HEK293 (cell line): ENCODE measurements at regions not wholly inside any gene's neighbourhood (a gene's known extent, or its start where the extent isn't known, plus 50 kb on each side); places are given as distances from the start of the nearest gene placed in this dataset.

Source experiments
- CTCF ChIA-PET: fragments of 350-600 bp; formaldehyde crosslinking; extraction: SDS; loops from one replicate; lab custom pipeline; 2021; ENCODE audit warnings: antibody characterized with exemption; lab: Yijun Ruan, JAX
- POLR2A ChIA-PET: fragments of 300-600 bp; formaldehyde crosslinking; extraction: SDS; loops from one replicate; lab custom pipeline; 2020; ENCODE audit warnings: antibody characterized with exemption, inconsistent platforms; lab: Yijun Ruan, JAX
- H3K27ac ChIP-seq: fragments of 200-500 bp; sonication (Bioruptor generic); 2 replicates; pipeline ENCODE4 v1.5.1; 2014; ENCODE audit warnings: low read depth, low read length, control low read depth, inconsistent platforms; ENCODE audit errors: extremely low read depth
- H3K36me3 ChIP-seq, 2 experiments: fragments of 200-500 bp in 1 of 2; sonication (Bioruptor generic) in 1 of 2; 1 replicate in 1 of 2; 2 replicates in 1 of 2; pipeline ENCODE4 v1.5.1; 2014 to 2017; ENCODE audit warnings: inconsistent platforms in 2 of 2, low read length in 2 of 2; ENCODE audit not compliant: control insufficient read depth in 2 of 2, insufficient read depth in 1 of 2
- H3K4me1 ChIP-seq: fragments of 200-500 bp; sonication (Bioruptor generic); 2 replicates; pipeline ENCODE4 v1.5.1; 2014; ENCODE audit warnings: mild to moderate bottlenecking, low read length, inconsistent platforms; ENCODE audit not compliant: control insufficient read depth, insufficient read depth
- H3K4me3 ChIP-seq: 2 replicates; pipeline ENCODE4 v1.5.1; 2011; ENCODE audit warnings: low read depth, mild to moderate bottlenecking, control low read depth, low read length, moderate library complexity
- H3K9me3 ChIP-seq: fragments of 200-500 bp; sonication (Bioruptor generic); 2 replicates; pipeline ENCODE4 v1.5.1; 2014; ENCODE audit warnings: low read depth, low read length, inconsistent platforms; ENCODE audit not compliant: control insufficient read depth, insufficient read depth
- AEBP2 ChIP-seq: fragments of 450-650 bp; formaldehyde crosslinking; IDR thresholded peaks from 2 replicates; pipeline ENCODE4 v1.5.1; 2016; ENCODE audit warnings: missing biosample characterization, missing genetic modification characterization, borderline replicate concordance
- BCL11B ChIP-seq: fragments of 450-650 bp; formaldehyde crosslinking; IDR thresholded peaks from 2 replicates; pipeline ENCODE4 v1.5.1; 2016; ENCODE audit warnings: low read depth, missing biosample characterization, missing genetic modification characterization
- IKZF3 ChIP-seq: fragments of 450-650 bp; IDR thresholded peaks from 2 replicates; pipeline ENCODE4 v1.5.0; 2018; ENCODE audit warnings: missing biosample characterization, mild to moderate bottlenecking, missing genetic modification characterization, moderate library complexity
- PRDM6 ChIP-seq: fragments of 450-650 bp; formaldehyde crosslinking; IDR thresholded peaks from 2 replicates; pipeline ENCODE4 v1.5.1; 2017; ENCODE audit warnings: missing biosample characterization, missing genetic modification characterization
- REST ChIP-seq: fragments of 450-650 bp; formaldehyde crosslinking; IDR thresholded peaks from 2 replicates; pipeline ENCODE4 v1.5.1; 2016; ENCODE audit warnings: missing biosample characterization, missing genetic modification characterization
- SALL2 ChIP-seq: fragments of 450-650 bp; formaldehyde crosslinking; IDR thresholded peaks from 2 replicates; pipeline ENCODE4 v1.5.0; 2017; ENCODE audit warnings: missing biosample characterization, mild to moderate bottlenecking, missing genetic modification characterization, borderline replicate concordance
- SCRT1 ChIP-seq: fragments of 450-650 bp; formaldehyde crosslinking; IDR thresholded peaks from 2 replicates; pipeline ENCODE4 v1.5.1; 2016; ENCODE audit warnings: missing biosample characterization, missing genetic modification characterization, borderline replicate concordance
- ZFP41 ChIP-seq: fragments of 450-650 bp; formaldehyde crosslinking; IDR thresholded peaks from 2 replicates; pipeline ENCODE4 v1.5.1; 2016; ENCODE audit warnings: missing biosample characterization, missing genetic modification characterization, borderline replicate concordance
- ZNF157 ChIP-seq: fragments of 450-650 bp; formaldehyde crosslinking; IDR thresholded peaks from 2 replicates; pipeline ENCODE4 v1.5.1; 2016; ENCODE audit warnings: missing biosample characterization, missing genetic modification characterization
- ZNF274 ChIP-seq, 2 experiments: fragments of 200-500 bp in 1 of 2; fragments of 450-650 bp in 1 of 2; sonication (Bioruptor generic) in 1 of 2; formaldehyde crosslinking in 1 of 2; IDR thresholded peaks; 2 replicates each; pipeline versions ENCODE4 v1.5.1 to v1.6.1; 2014 to 2016; ENCODE audit warnings: borderline replicate concordance in 1 of 2, inconsistent platforms in 1 of 2, low read length in 1 of 2, missing biosample characterization in 1 of 2, missing genetic modification characterization in 1 of 2
- ZNF404 ChIP-seq: fragments of 450-650 bp; formaldehyde crosslinking; IDR thresholded peaks from 2 replicates; pipeline ENCODE4 v1.5.1; 2017; ENCODE audit warnings: missing biosample characterization, missing genetic modification characterization
- ZNF555 ChIP-seq: fragments of 450-650 bp; formaldehyde crosslinking; conservative IDR thresholded peaks from 2 replicates; pipeline ENCODE4 v1.5.1; 2017; ENCODE audit warnings: missing biosample characterization, mild to moderate bottlenecking, missing genetic modification characterization, inconsistent platforms
- ZNF558 ChIP-seq: fragments of 450-650 bp; formaldehyde crosslinking; IDR thresholded peaks from 2 replicates; pipeline ENCODE4 v1.5.1; 2016; ENCODE audit warnings: missing biosample characterization, missing genetic modification characterization
- ZNF768 ChIP-seq: fragments of 450-650 bp; formaldehyde crosslinking; IDR thresholded peaks from 2 replicates; pipeline ENCODE4 v1.5.1; 2018; ENCODE audit warnings: missing biosample characterization, mild to moderate bottlenecking, missing genetic modification characterization
- ZNF791 ChIP-seq: fragments of 450-650 bp; formaldehyde crosslinking; IDR thresholded peaks from 2 replicates; pipeline ENCODE4 v1.5.1; 2016; ENCODE audit warnings: missing biosample characterization, missing genetic modification characterization
- ZNF837 ChIP-seq: fragments of 450-650 bp; formaldehyde crosslinking; IDR thresholded peaks from 2 replicates; pipeline ENCODE4 v1.5.1; 2016; ENCODE audit warnings: missing biosample characterization, missing genetic modification characterization
- ZSCAN30 ChIP-seq: fragments of 450-650 bp; IDR thresholded peaks from 2 replicates; pipeline ENCODE4 v1.5.1; 2018; ENCODE audit warnings: missing biosample characterization, mild to moderate bottlenecking, missing genetic modification characterization, moderate library complexity
- ZXDB ChIP-seq: fragments of 450-650 bp; formaldehyde crosslinking; IDR thresholded peaks from 2 replicates; pipeline ENCODE4 v1.5.1; 2016; ENCODE audit warnings: missing biosample characterization, missing genetic modification characterization
- TF ChIP-seq, protein P1 (sequence below): fragments of 450-650 bp; formaldehyde crosslinking; IDR thresholded peaks from 2 replicates; pipeline ENCODE4 v1.5.1; 2016; ENCODE audit warnings: missing biosample characterization, missing genetic modification characterization

DNA sequence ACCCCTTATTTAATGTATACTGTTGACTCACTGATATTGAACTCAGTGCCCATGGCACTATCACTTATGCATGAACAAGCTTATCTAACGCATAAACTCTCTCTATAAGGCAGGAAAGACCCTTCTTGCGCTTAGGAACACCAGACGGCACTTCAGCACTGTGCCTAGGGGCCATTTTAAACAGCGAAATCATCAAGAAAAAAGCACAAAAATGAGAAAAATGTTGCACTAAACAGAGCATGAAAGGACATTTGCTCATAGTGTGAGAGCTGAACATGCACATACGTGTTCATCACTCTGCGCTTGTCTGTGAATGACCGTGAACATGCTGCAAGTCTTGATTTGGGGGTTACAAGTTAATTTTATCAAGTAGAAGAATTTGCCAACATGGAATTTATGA, 109.6 kb downstream of the WDR11 start:
- CTCF ChIA-PET, result interaction anchor here (0.6 kb wide), 2 partner anchors 62 to 927 kb away, joined by 4 read pairs; no protein-coding TSS in a partner anchor
- TF ChIP-seq ZSCAN30 (tag by site-specific recombination) (no peak), ZFP41 (no peak), ZNF768 (tag by site-specific recombination) (no peak), ZNF555 (tag by site-specific recombination) (no peak), ZNF404 (tag by site-specific recombination) (no peak), REST (no peak), ZNF157 (tag by site-specific recombination) (no peak), PRDM6 (no peak), SCRT1 (tag by site-specific recombination) (no peak), ZNF558 (tag by site-specific recombination) (no peak), ZNF837 (tag by site-specific recombination) (no peak), ZXDB (no peak), AEBP2 (tag by site-specific recombination) (no peak), SALL2 (tag by site-specific recombination) (no peak), IKZF3 (tag by site-specific recombination) (no peak), ZNF791 (no peak), BCL11B (no peak), ZNF274 (IDR thresholded peaks at IDR 0.05; ENCODE audit: low read length) (no peak), ZNF274 (tag by site-specific recombination; IDR thresholded peaks at IDR 0.05; ENCODE audit: borderline replicate concordance) (no peak)
- TF ChIP-seq, protein P1, sequence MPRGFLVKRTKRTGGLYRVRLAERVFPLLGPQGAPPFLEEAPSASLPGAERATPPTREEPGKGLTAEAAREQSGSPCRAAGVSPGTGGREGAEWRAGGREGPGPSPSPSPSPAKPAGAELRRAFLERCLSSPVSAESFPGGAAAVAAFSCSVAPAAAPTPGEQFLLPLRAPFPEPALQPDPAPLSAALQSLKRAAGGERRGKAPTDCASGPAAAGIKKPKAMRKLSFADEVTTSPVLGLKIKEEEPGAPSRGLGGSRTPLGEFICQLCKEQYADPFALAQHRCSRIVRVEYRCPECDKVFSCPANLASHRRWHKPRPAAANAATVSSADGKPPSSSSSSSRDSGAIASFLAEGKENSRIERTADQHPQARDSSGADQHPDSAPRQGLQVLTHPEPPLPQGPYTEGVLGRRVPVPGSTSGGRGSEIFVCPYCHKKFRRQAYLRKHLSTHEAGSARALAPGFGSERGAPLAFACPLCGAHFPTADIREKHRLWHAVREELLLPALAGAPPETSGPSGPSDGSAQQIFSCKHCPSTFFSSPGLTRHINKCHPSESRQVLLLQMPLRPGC (tag by site-specific recombination), result no peak
- Histone ChIP-seq H3K4me1 (no peaks in the 10 kb centered on the region), H3K9me3 (no peaks in the 10 kb centered on the region), H3K4me3 (no peak overlapping the region), H3K27ac (no peak overlapping the region), H3K36me3 (no peaks in the 10 kb centered on the region)
- POLR2A ChIA-PET, result no interaction called here
